ENCODE measurements at regions not wholly inside any gene's neighbourhood (a gene's known extent, or its start where the extent isn't known, plus 50 kb on each side); places are given as distances from the start of the nearest gene placed in this dataset.

GRCh38 chr3:132220986-132221385, 96.2 kb upstream of the ACP3 start:
- ATAC-seq (no peak), FAIRE-seq (no peak), DNase-seq (ENCODE audit: low spot score) (no peak)
- CTCF ChIA-PET (ENCODE audit: low intra/inter-chr PET ratio, low total read pairs) = no interaction called here
- in situ Hi-C loops (cut with HindIII; ENCODE audit: extremely low pct_ligation_motif_present, low pct_unique_long_range_greater_than_20kb) = no loop called here
- Histone ChIP-seq H3K79me2 (ENCODE audit: insufficient read depth, low read length) (no peaks in the 10 kb centered on the region), H3K27ac (ENCODE audit: extremely low read length, insufficient read depth, low read length) (no peak overlapping the region), H4K20me1 (ENCODE audit: insufficient read depth, low read length) (no peaks in the 10 kb centered on the region), H3K4me2 (ENCODE audit: low read depth, low read length) (no peak overlapping the region), H2AFZ (ENCODE audit: low read length) (no peak overlapping the region), H3K9ac (ENCODE audit: insufficient read depth, low read depth, low read length) (no peak overlapping the region), H3K4me3 (replicated peaks in 1 of 3; ENCODE audit: insufficient read depth in 1 of 3, low read depth in 2 of 3, low read length in 3 of 3) (no peak overlapping the region), H3K36me3 (replicated peaks in 1 of 2; ENCODE audit: control insufficient read depth in 1 of 2, insufficient read depth in 2 of 2, low read length in 2 of 2) (no peaks in the 10 kb centered on the region), H3K27me3 (ENCODE audit: control insufficient read depth in 1 of 2, insufficient read depth in 2 of 2, low read length in 2 of 2) (no peaks in the 10 kb centered on the region; a peak in 1 of 5 replicates), H3K9me3 (ENCODE audit: low read length) (no peaks in the 10 kb centered on the region), H3K4me1 (ENCODE audit: insufficient read depth, low read length) (no peaks in the 10 kb centered on the region)
- TF ChIP-seq SIX1 (CRISPR knock-in tag; IDR thresholded peaks at IDR 0.05; ENCODE audit: borderline replicate concordance) (no peak), POLR2G (IDR thresholded peaks at IDR 0.05; ENCODE audit: low read depth, low read length) (no peak), NKX3-1 (CRISPR knock-in tag; IDR thresholded peaks at IDR 0.05) (no peak), ISX (CRISPR knock-in tag; conservative IDR thresholded peaks at IDR 0.05) (no peak), ZNF589 (CRISPR knock-in tag; conservative IDR thresholded peaks at IDR 0.05) (no peak), ATF6 (CRISPR knock-in tag; conservative IDR thresholded peaks at IDR 0.05) (no peak)
- TF ChIP-seq, protein P1, sequence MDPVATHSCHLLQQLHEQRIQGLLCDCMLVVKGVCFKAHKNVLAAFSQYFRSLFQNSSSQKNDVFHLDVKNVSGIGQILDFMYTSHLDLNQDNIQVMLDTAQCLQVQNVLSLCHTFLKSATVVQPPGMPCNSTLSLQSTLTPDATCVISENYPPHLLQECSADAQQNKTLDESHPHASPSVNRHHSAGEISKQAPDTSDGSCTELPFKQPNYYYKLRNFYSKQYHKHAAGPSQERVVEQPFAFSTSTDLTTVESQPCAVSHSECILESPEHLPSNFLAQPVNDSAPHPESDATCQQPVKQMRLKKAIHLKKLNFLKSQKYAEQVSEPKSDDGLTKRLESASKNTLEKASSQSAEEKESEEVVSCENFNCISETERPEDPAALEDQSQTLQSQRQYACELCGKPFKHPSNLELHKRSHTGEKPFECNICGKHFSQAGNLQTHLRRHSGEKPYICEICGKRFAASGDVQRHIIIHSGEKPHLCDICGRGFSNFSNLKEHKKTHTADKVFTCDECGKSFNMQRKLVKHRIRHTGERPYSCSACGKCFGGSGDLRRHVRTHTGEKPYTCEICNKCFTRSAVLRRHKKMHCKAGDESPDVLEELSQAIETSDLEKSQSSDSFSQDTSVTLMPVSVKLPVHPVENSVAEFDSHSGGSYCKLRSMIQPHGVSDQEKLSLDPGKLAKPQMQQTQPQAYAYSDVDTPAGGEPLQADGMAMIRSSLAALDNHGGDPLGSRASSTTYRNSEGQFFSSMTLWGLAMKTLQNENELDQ (CRISPR knock-in tag; IDR thresholded peaks at IDR 0.05; ENCODE audit: borderline replicate concordance) = no peak
- 11% methylated on average over 4 of the region's 4 CpGs for WGBS (ENCODE audit: low lambda C conversion rate)
- intact Hi-C loops (cut with micrococcal nuclease; ENCODE audit: unreplicated experiment) = no loop called here
- POLR2A ChIA-PET = no interaction called here
- no TSS peak for BruUV-seq (replicated peaks)

Data from HepG2 (cell line).